HCT116 (cell line): ENCODE measurements at regions not wholly inside any gene's neighbourhood (a gene's known extent, or its start where the extent isn't known, plus 50 kb on each side); places are given as distances from the start of the nearest gene placed in this dataset.

Experiments used
- ATF3 ChIP-seq: IDR thresholded peaks from 2 replicates; pipeline ENCODE4 v1.6.1; 2012
- CEBPB ChIP-seq: IDR thresholded peaks from 2 replicates; pipeline ENCODE4 v1.6.1; 2012; ENCODE audit warnings: low read depth
- CTCF ChIP-seq, 3 experiments: fragments of 200-600 bp in 1 of 3; sonication (generic) in 1 of 3; IDR thresholded peaks in 2 of 3; conservative IDR thresholded peaks in 1 of 3; 2 replicates each; pipeline ENCODE4 v1.5.1; 2012 to 2017; ENCODE audit warnings: low read depth in 2 of 3, low read length in 2 of 3, antibody characterized with exemption in 1 of 3, borderline replicate concordance in 1 of 3, control low read depth in 1 of 3, mild to moderate bottlenecking in 1 of 3, mixed read lengths in 1 of 3, mixed run types in 1 of 3, moderate library complexity in 1 of 3; ENCODE audit not compliant: insufficient read depth in 1 of 3
- EZH2phosphoT487 ChIP-seq: fragments of 200-600 bp; IDR thresholded peaks from 2 replicates; pipeline ENCODE4 v1.6.1; 2018; ENCODE audit warnings: antibody characterized with exemption, borderline replicate concordance
- JUND ChIP-seq: IDR thresholded peaks from 2 replicates; pipeline ENCODE4 v1.6.1; 2012
- MAX ChIP-seq: IDR thresholded peaks from 2 replicates; pipeline ENCODE4 v1.6.1; 2012
- POLR2A ChIP-seq: IDR thresholded peaks from 2 replicates; pipeline ENCODE4 v1.7.0; 2011; ENCODE audit warnings: borderline replicate concordance; ENCODE audit not compliant: insufficient read depth, insufficient read length; ENCODE audit errors: extremely low read depth
- POLR2AphosphoS5 ChIP-seq: IDR thresholded peaks from 2 replicates; pipeline ENCODE4 v1.6.1; 2011; ENCODE audit warnings: mild to moderate bottlenecking, low read depth, low read length, moderate library complexity
- SIN3A ChIP-seq: IDR thresholded peaks from 2 replicates; pipeline ENCODE4 v1.6.1; 2012; ENCODE audit warnings: low read depth
- YY1 ChIP-seq: IDR thresholded peaks from 2 replicates; pipeline ENCODE4 v1.6.1; 2011; ENCODE audit warnings: low read length, low read depth, moderate library complexity, mild to moderate bottlenecking; ENCODE audit not compliant: insufficient replicate concordance; ENCODE audit errors: extremely low read depth
- ZBTB33 ChIP-seq: IDR thresholded peaks from 2 replicates; pipeline ENCODE4 v1.6.1; 2011; ENCODE audit warnings: mild to moderate bottlenecking, low read length, moderate library complexity; ENCODE audit not compliant: insufficient replicate concordance; ENCODE audit errors: extremely low read depth
- ZFX ChIP-seq: fragments of 450-650 bp; IDR thresholded peaks from 2 replicates; pipeline ENCODE4 v1.6.1; 2017

- TF ChIP-seq POLR2A = no peak
- TF ChIP-seq CTCF (IDR thresholded peaks at IDR 0.05 in 2 of 3, conservative IDR thresholded peaks at IDR 0.05 in 1 of 3; ENCODE audit: borderline replicate concordance in 1 of 3, insufficient read depth in 1 of 3, low read depth in 2 of 3, low read length in 2 of 3) = no peak
- no peak for TF ChIP-seq ZBTB33
- no peak for TF ChIP-seq MAX
- no peak for TF ChIP-seq ZFX
- no peak for TF ChIP-seq POLR2AphosphoS5
- TF ChIP-seq JUND = no peak
- TF ChIP-seq EZH2phosphoT487 = no peak
- TF ChIP-seq ATF3 = no peak
- no peak for TF ChIP-seq YY1
- TF ChIP-seq SIN3A = no peak
- TF ChIP-seq CEBPB = no peak
Measured at GRCh38 chr14:23876160-23876750, 77.3 kb upstream of the DHRS4 start.
